HCT116 (cell line): ENCODE measurements at regions not wholly inside any gene's neighbourhood (a gene's known extent, or its start where the extent isn't known, plus 50 kb on each side); places are given as distances from the start of the nearest gene placed in this dataset.
"Not testable (repeated sequence)": the region's sequence is repeated elsewhere in the genome, so short reads cannot be mapped to it uniquely, and the experiment has no call there.

Experiments
- ATAC-seq: fragments of 200-7000 bp; cut with Tn5 transposase; 2 replicates; pipeline ENCODE4 v1.9.1; 2020; ENCODE audit warnings: mild to moderate bottlenecking, moderate library complexity
- BruUV-seq: library from RNA; stranded (reverse); fragments of 400-500 nt; replicated peaks from 2 replicates; lab custom pipeline; 2021; lab: Mats Ljungman, UMichigan
- CTCF ChIA-PET: fragments of 300-600 bp; sonication (Branson Sonifier 250); formaldehyde crosslinking; loops from one replicate; lab custom pipeline; 2021; ENCODE audit warnings: antibody characterized with exemption; lab: Charles Lee
- POLR2A ChIA-PET: fragments of 300-600, 350-600 bp; sonication (Branson Sonifier 250); formaldehyde crosslinking; loops from one replicate; lab custom pipeline; 2021; ENCODE audit warnings: antibody characterized with exemption; lab: Charles Lee
- RAD21 ChIA-PET, 2 experiments: fragments of 300-600 bp; sonication (Branson Sonifier 250); formaldehyde crosslinking; loops; one replicate each; lab custom pipeline; 2023; ENCODE audit warnings: low total read pairs in 2 of 2; ENCODE audit not compliant: uncharacterized antibody in 2 of 2, unreplicated experiment in 2 of 2, low non-redundant PET in 1 of 2; lab: Charles Lee
- DNase-seq: peaks from one replicate; pipeline ENCODE4 v3.0.0-alpha.2; 2010; ENCODE audit warnings: low read depth, low spot score
- H2AFZ ChIP-seq: fragments of 200-600 bp; shearing (Covaris generic), sonication (generic); 2 replicates; pipeline ENCODE4 v1.6.1; 2017; ENCODE audit warnings: low read depth, mixed run types, mixed read lengths, antibody characterized with exemption, low read length; ENCODE audit not compliant: poor library complexity, severe bottlenecking
- H3K27ac ChIP-seq: 2 replicates; pipeline ENCODE4 v1.5.1; 2012; ENCODE audit warnings: low read depth, low read length
- H3K27me3 ChIP-seq: fragments of 200-600 bp; sonication (generic); 2 replicates; pipeline ENCODE4 v1.6.1; 2016; ENCODE audit warnings: mixed run types, low read length, mixed read lengths; ENCODE audit not compliant: insufficient read depth
- H3K36me3 ChIP-seq, 2 experiments: fragments of 200-500 bp in 1 of 2; fragments of 200-600 bp in 1 of 2; sonication (Bioruptor generic) in 1 of 2; sonication (generic) in 1 of 2; 2 replicates each; pipeline versions ENCODE4 v1.5.1 to v1.6.1; 2014 to 2016; ENCODE audit warnings: low read length in 2 of 2, inconsistent platforms in 1 of 2, mixed read lengths in 1 of 2, mixed run types in 1 of 2; ENCODE audit not compliant: insufficient read depth in 2 of 2, control insufficient read depth in 1 of 2
- H3K4me1 ChIP-seq, 2 experiments: fragments of 200-600 bp in 1 of 2; sonication (generic) in 1 of 2; 2 replicates each; pipeline versions ENCODE4 v1.5.1 to v1.6.1; 2012 to 2017; ENCODE audit warnings: low read length in 2 of 2, inconsistent platforms in 1 of 2, mild to moderate bottlenecking in 1 of 2, mixed read lengths in 1 of 2, mixed run types in 1 of 2, moderate library complexity in 1 of 2; ENCODE audit not compliant: insufficient read depth in 2 of 2, control insufficient read depth in 1 of 2
- H3K4me2 ChIP-seq: fragments of 200-600 bp; sonication (generic); 2 replicates; pipeline ENCODE4 v1.6.1; 2017; ENCODE audit warnings: mixed run types, low read length, mixed read lengths
- H3K4me3 ChIP-seq, 2 experiments: fragments of 200-600 bp in 1 of 2; sonication (generic) in 1 of 2; replicated peaks in 1 of 2; 2 replicates each; pipeline ENCODE4 v1.5.1; 2011 to 2016; ENCODE audit warnings: low read length in 2 of 2, control low read depth in 1 of 2, low read depth in 1 of 2, mild to moderate bottlenecking in 1 of 2, mixed read lengths in 1 of 2, mixed run types in 1 of 2
- H3K79me2 ChIP-seq: fragments of 200-600 bp; sonication (generic); 2 replicates; pipeline ENCODE4 v1.6.1; 2017; ENCODE audit warnings: mild to moderate bottlenecking, mixed run types, low read length, moderate library complexity, mixed read lengths; ENCODE audit not compliant: insufficient read depth
- H3K9ac ChIP-seq: fragments of 200-600 bp; sonication (generic); 2 replicates; pipeline ENCODE4 v1.6.1; 2016; ENCODE audit warnings: low read length, mixed read lengths
- H3K9me2 ChIP-seq: fragments of 200-600 bp; sonication (generic), shearing (Covaris generic); 2 replicates; pipeline ENCODE4 v1.6.1; 2017; ENCODE audit warnings: mixed run types, mild to moderate bottlenecking, moderate library complexity; ENCODE audit not compliant: insufficient read depth
- H3K9me3 ChIP-seq, 2 experiments: fragments of 200-500 bp in 1 of 2; fragments of 200-600 bp in 1 of 2; sonication (Bioruptor generic) in 1 of 2; sonication (generic) in 1 of 2; 2 replicates each; pipeline ENCODE4 v1.6.1; 2014 to 2017; ENCODE audit warnings: low read length in 2 of 2, mixed read lengths in 2 of 2, inconsistent platforms in 1 of 2, low read depth in 1 of 2, mild to moderate bottlenecking in 1 of 2, mixed run types in 1 of 2, moderate library complexity in 1 of 2; ENCODE audit not compliant: control insufficient read depth in 1 of 2, insufficient read depth in 1 of 2
- H4K20me1 ChIP-seq: fragments of 200-600 bp; sonication (generic), shearing (Covaris generic); 2 replicates; pipeline ENCODE4 v1.6.1; 2017; ENCODE audit warnings: mixed run types, mild to moderate bottlenecking, moderate library complexity; ENCODE audit not compliant: insufficient read depth
- CBX3 ChIP-seq: IDR thresholded peaks from 2 replicates; pipeline ENCODE4 v1.6.1; 2012; ENCODE audit warnings: low read depth
- SIN3A ChIP-seq: IDR thresholded peaks from 2 replicates; pipeline ENCODE4 v1.6.1; 2012; ENCODE audit warnings: low read depth
- TCF7L2 ChIP-seq: IDR thresholded peaks from 2 replicates; pipeline ENCODE4 v1.7.0; 2011; ENCODE audit warnings: borderline replicate concordance, inconsistent platforms; ENCODE audit not compliant: insufficient read depth, insufficient read length; ENCODE audit errors: extremely low read depth
- ZFX ChIP-seq: fragments of 450-650 bp; IDR thresholded peaks from 2 replicates; pipeline ENCODE4 v1.6.1; 2017
- intact Hi-C: fragments of 100-400 bp; cut with micrococcal nuclease; formaldehyde crosslinking; loops from 2 replicates; pipeline ENCODE4 v1.10.0; 2022
- TF ChIP-seq, protein P1 (sequence below): IDR thresholded peaks from 2 replicates; pipeline ENCODE4 v1.6.1; 2012; ENCODE audit warnings: low read depth

DNA sequence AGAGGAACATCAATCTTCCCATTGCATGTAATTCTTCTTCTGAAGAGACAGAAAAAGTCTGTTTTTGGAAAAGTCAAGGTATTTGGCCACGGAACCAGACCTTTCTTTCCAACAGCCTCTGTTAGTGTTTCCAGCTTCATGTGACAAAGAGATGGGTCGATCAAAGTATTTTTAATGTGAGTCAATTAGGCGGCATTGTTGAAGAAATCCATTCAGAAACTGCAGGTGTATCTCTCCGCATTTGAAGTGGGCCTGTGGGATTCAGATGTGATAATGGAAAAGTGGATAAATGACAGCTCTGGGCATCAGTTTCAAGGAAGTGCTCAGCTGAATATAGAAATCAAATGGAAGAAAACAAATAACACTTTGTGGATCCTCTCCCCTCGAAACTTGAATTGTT lies 143.1 kb upstream of the CHL1 start:
- H4K20me1 ChIP-seq, H3K27ac ChIP-seq, H3K79me2 ChIP-seq, H3K4me1 ChIP-seq, H3K4me2 ChIP-seq, ATAC-seq, H3K36me3 ChIP-seq, H3K9me2 ChIP-seq, DNase-seq, intact Hi-C loops, H3K27me3 ChIP-seq, POLR2A ChIA-PET, BruUV-seq, H3K4me3 ChIP-seq, H3K9me3 ChIP-seq, H2AFZ ChIP-seq, H3K9ac ChIP-seq, RAD21 ChIA-PET, CTCF ChIA-PET: not testable (repeated sequence)

DNA sequence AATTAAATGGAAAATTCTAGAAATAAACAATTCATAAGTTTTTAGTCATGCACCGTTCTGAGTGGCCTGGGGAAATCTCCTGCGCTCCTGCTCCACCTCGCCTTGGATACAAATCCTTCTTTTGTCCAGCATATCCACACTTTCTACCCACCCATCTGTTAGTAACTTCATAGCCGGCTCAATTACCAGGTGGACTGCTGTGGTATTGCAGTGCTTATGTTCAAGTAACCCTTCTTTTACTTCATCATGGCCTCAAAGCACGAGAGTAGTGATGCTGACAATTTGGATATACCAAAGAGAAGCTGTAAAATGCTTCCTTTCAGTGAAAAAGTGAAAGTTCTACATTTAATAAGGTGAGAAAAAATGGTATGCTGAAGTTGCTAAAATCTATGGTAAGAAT lies 142.3 kb upstream of the CHL1 start:
- intact Hi-C loops = no loop called here
- no peak overlapping the region for H3K27ac ChIP-seq
- CTCF ChIA-PET = no interaction called here
- H3K79me2 ChIP-seq = no peaks in the 10 kb centered on the region
- ATAC-seq (no peak), DNase-seq (no peak)
- RAD21 ChIA-PET = no interaction called here
- no peaks in the 10 kb centered on the region for H4K20me1 ChIP-seq
- H3K9ac ChIP-seq = no peak overlapping the region
- H2AFZ ChIP-seq = no peak overlapping the region
- BruUV-seq = no TSS peak
- H3K4me3 ChIP-seq = no peak overlapping the region
- H3K27me3 ChIP-seq = no peaks in the 10 kb centered on the region
- H3K9me2 ChIP-seq = no peaks in the 10 kb centered on the region
- no peaks in the 10 kb centered on the region for H3K4me1 ChIP-seq
- H3K9me3 ChIP-seq = no peaks in the 10 kb centered on the region; a peak in 1 of 4 replicates
- H3K4me2 ChIP-seq = no peak overlapping the region
- no peak for TF ChIP-seq CBX3
- no peak for TF ChIP-seq ZFX
- no peak for TF ChIP-seq TCF7L2
- TF ChIP-seq, protein P1, sequence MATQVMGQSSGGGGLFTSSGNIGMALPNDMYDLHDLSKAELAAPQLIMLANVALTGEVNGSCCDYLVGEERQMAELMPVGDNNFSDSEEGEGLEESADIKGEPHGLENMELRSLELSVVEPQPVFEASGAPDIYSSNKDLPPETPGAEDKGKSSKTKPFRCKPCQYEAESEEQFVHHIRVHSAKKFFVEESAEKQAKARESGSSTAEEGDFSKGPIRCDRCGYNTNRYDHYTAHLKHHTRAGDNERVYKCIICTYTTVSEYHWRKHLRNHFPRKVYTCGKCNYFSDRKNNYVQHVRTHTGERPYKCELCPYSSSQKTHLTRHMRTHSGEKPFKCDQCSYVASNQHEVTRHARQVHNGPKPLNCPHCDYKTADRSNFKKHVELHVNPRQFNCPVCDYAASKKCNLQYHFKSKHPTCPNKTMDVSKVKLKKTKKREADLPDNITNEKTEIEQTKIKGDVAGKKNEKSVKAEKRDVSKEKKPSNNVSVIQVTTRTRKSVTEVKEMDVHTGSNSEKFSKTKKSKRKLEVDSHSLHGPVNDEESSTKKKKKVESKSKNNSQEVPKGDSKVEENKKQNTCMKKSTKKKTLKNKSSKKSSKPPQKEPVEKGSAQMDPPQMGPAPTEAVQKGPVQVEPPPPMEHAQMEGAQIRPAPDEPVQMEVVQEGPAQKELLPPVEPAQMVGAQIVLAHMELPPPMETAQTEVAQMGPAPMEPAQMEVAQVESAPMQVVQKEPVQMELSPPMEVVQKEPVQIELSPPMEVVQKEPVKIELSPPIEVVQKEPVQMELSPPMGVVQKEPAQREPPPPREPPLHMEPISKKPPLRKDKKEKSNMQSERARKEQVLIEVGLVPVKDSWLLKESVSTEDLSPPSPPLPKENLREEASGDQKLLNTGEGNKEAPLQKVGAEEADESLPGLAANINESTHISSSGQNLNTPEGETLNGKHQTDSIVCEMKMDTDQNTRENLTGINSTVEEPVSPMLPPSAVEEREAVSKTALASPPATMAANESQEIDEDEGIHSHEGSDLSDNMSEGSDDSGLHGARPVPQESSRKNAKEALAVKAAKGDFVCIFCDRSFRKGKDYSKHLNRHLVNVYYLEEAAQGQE = no peak
- no peak for TF ChIP-seq SIN3A
- H3K36me3 ChIP-seq = no peaks in the 10 kb centered on the region
- POLR2A ChIA-PET = no interaction called here
